NCI-H146 (cell line): ENCODE measurements at regions not wholly inside any gene's neighbourhood (a gene's known extent, or its start where the extent isn't known, plus 50 kb on each side); places are given as distances from the start of the nearest gene placed in this dataset.

Experiments
- DNase-seq: peaks from one replicate; lab custom pipeline; 2025; lab: John Stamatoyannopoulos, UW

DNA sequence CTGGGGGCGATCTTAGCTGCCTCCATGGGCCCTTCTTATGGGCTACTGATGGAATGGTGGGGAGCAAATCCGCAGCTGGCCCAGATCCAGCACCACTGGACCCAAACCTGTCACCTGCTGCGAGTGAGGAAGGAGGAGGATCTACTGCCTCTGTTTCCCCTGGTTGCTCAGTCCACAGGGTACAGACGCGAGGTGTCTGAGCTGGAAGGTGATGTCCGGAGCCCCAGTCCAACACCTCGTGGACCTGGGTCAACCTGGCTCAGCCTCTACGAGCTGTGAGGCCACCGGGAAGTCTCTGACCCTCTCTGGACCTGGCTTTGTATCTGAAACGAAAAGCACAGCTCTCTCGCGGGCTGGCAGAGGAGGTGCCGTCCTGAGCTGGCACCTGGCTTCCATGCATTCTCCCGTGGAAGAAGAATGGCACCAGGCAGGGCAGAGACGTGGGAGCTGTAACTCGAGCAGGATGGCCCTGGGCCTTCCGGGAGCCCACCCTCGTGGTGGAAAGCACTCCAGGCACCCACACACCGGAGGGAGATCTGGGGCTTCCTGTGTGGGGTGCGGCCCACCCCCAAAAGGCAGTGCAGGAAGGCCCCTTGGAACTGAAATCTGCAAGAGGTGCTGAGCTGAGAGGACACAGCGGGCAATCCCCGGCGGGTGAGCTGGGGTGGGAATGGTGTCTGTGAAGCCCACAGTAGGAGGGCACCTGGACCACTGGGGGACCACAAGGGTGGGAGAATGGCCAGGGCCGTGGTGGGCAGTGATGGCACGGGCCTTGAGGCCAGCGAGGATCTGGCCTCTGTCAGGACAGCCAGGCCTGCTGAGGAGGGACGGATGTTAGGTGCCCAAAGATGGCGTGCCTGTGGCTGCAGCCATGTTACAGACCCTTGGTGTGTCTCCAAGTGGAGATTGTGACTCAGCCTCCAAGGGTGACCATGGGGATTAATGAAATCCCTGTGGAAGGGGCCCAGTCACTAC lies 133.4 kb downstream of the OLFM1 start:
- no peak for DNase-seq

DNA sequence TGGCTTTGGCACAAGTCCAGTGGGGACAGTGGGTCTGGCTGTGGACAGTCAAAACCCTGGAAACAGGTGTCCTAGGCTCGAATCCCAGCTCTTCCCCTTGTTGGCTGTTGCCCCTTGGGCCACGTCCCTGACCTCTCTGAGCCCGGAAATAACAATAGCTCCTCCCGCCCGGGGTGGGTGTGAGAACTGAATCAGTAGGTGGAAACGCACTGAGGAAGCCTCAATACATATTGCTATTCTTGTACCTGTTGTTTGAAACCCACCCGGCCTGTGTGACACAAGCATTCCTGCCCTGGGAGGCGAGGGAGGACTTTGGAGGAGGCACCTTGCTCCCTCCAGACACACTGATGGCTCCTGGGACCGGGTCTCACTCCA lies 134.1 kb downstream of the OLFM1 start:
- no peak for DNase-seq

DNA sequence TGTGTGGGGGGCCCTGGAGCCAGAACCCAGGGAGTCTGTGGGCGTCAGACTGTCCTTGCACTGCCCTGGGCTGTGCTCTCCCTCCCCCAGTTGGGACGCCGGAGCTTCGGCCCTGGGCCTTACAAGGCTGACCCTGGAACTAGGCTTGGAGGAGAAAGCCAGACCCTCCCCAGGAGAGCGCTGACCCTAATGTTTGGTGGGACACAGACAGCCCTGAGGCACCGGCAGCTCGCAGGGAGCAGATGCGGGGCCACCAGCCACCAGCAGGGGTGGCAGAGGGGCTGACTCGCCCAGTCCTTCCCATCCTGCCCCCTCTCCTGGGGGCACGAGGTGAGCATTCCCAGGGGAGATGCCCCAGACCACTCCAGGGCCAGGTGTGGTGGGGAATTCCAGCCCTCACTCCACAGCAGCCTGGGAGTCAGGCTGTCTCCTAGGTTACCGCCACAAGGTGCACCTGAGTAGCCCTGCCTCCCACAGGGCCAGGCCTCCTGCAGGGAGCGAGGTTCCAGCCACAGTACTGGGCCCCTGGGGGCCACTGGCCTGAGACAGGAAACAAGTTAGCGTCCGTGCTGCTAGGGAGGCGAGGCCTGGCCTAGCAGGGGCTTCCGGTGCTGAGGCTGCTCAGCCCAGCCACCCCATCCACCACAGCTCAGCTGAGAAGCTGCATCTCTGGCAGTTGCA lies 134.6 kb downstream of the OLFM1 start:
- no peak for DNase-seq

DNA sequence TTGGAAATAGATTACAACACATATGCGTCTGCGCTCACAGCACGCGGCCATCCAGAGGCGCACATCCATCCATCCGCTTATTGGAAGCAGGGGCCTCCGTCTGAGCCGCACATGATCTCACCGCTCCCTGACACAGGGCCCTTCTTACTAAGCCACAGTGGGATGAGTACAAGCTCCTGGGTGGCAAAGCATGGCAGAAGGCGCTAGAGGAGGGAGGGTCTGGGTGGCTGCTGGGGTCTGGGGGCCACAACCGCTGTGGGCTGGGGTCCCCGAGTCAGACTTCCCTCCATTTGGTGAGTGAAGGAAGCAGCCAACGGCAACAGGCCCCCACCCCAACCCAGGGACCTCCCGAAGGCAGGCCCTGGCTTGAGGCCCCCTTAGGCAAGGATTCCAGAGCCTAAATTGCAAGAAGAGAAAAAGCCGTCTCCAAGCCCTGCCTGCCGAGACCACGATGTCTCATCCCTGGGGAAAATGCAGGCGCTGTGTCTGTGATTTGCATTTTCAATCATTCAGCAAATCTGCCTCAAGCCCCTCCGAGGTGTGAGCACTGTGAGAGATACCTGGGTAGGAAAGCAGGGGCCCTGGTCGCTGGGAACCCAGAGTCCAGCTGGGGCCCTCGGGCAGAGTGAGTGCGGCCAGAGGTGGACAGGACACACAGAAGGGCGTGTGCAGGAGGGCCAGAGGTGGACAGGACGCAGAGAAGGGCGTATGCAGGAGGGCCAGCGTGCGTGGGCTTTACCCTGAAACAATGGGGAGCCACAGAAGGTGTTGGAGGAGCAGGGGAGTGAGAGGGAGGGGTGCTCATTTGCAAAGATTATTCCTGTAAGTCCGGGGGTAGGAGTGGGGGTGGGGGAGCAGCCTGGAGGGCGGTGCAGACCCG lies 135.7 kb downstream of the OLFM1 start:
- DNase-seq, result no peak

DNA sequence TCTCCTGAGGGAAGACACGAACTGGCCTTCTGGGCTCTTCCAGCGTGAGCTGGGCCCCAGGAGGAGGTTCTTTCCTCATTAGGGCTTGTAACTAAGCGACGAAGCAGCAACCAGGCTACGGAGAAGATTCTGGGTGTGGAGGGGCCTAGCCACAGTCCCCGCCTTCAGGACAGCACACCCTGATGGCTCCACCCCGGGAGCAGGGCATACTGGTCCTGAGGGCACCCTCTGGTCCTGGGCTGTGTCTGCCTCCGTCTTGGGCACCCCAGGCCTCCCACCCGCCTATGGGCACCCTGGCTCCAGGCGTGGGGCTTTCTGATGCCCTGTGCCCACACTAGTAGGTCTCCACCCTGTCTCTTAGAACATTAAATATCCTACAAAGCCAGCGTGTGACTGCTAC lies 136.4 kb downstream of the OLFM1 start:
- DNase-seq, result no peak

DNA sequence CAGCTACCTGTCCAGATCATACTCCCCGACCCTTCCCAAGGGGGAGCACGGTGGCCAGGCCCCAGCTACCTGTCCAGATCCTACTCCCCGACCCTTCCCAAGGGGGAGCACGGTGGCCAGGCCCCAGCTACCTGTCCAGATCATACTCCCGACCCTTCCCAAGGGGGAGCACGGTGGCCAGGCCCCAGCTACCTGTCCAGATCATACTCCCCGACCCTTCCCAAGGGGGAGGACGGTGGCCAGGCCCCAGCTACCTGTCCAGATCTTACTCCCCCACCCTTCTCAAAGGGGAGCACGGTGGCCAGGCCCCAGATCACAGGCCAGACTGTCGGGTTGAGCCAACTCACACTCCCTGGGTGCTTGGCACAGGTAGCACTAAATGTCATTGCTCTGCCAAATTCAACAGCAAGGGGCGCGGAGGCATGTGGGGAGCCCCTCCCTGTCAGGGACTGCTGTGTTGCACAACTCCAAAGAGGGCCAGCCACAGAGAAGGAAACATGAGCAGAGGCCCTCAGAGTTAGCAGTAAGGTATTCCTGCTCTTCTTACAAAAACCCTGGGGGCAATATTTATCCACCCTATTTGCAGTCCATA lies 136.9 kb downstream of the OLFM1 start:
- no peak for DNase-seq

DNA sequence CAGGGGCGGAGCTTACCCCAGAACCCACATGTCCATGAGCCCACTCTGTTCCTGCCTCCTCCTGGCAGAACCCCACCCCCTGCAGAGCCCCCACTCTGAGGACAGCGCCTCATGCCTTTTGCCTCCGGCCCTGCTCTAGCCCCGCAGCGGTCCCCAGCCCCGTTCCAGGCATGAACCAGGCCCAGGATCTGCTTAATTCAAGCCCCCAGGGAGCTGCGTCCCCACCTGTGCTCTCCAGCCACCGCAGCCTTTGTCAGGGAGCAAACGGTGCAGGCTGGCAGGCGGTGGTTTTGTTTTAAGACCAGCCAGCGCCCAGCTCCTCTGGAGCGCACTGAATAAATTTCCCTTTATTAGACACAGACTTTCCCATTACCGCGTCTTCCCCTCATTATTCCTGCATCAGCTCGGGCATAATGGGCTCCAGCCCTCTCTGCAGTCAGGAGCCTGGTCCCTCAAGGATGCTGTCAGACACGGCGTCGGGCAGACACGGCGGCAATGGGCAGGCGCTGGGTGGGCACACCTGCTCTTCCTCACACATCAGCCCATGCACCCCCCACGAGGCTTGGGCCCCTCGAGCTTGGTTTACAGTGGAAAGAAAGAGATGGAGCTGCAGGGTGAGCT lies 137.6 kb downstream of the OLFM1 start:
- no peak for DNase-seq

DNA sequence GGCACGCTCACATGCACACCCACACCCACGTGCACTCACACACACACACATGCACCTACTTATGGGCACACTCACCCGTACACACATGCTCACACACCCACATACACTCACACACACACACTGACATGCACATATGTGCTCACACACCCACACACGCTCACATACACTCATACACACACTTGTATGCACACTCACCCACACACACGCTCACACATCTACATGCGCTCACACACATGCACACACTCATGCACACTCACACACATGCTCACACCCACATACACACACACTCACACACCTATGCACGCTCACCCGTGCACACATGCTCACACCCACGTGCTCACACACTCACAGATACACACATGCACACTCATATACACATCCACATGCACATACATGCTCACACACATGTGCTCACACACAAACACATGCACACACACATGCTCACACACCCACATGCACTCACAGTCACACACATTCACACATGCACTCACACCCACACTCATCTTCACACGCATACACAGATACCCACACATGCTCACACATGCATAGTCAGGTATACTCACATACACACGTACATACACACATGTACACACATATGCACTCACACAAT lies 138.3 kb downstream of the OLFM1 start:
- no peak for DNase-seq

DNA sequence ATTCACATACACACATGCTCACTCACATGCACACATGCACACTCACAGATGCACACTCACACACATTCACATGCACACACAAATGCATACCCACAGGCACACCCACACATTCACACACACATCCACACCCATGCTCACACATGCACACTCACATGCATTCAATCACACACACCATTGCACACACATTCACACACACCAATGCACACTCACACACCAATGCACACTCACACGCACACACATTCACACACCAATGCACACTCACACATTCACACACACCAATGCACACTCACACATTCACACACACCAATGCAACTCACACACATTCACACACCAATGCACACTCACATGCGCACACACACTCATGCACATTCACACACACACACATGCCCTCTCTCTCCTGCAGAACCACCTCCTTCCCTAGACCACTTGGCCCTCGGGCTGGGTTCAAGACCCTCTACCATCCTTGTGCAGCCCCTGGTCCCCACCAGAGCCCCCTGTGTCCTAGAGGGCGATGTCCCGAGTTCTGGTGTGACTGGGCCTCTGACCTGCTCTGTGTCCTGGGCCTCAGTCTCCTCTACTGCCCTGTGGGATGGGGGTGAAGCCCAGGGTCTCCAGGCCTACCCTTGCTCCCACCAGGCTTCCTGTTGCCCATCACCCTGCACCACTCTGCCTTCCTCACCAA lies 139.0 kb downstream of the OLFM1 start:
- DNase-seq, result no peak

DNA sequence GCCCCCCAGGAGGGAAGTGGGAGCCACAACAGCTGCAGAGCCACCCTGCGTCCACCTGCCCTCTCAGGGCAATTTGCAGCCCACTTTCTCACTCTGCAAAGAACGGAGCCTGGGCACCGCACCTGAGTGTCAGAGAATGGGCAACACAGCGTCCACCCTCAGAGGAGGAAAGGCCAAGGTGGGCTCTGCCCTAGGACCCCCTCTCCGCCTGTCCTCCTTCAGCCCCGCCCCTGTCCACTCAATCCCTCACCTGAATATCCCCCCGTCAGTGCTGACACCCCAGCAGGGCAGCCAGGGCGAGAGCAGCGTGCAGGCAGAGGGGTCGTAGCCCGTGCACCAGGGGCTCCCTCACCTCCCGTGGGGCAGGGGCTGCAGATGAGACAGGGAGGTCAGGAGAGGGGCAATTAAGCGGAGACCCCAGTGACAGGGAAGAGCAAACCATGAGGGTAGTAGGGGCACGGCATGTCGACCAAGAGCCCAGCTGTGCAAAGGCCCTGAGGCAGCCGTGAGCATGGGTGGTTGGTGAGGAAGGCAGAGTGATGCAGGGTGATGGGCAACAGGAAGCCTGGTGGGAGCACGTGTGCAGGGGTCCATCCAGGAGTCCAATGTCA lies 140.3 kb downstream of the OLFM1 start:
- no peak for DNase-seq

DNA sequence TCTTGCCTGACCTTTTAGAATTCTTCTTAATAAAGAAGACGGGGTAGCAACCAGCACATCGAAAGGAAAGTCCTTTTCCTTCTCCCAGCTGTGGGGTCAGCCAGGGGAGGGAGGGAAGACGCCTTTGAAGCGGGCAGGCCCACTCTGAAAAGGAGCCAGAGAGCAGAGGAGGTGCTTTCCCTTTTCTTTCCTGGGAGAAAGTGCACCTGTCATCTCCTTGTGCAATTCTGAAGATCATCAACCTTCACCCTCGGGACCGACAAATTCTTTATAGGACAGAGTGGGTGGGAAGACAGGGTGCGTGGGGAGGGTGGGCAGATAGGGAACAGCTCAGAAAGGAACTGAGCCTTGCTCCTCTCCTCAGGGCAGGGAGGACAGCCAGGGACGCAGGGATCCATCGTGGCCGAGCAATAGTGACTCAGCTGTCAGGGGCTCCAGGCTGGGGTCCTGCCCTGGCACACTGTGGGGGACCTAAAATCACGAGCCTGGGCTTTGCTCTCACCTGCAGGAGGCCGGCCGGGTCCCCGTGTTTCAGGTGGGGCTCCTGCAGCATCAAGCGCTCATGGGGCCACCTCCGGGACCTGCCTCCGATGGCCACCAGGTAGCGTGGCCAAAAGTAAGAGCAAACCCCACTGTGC lies 141.0 kb downstream of the OLFM1 start:
- no peak for DNase-seq

DNA sequence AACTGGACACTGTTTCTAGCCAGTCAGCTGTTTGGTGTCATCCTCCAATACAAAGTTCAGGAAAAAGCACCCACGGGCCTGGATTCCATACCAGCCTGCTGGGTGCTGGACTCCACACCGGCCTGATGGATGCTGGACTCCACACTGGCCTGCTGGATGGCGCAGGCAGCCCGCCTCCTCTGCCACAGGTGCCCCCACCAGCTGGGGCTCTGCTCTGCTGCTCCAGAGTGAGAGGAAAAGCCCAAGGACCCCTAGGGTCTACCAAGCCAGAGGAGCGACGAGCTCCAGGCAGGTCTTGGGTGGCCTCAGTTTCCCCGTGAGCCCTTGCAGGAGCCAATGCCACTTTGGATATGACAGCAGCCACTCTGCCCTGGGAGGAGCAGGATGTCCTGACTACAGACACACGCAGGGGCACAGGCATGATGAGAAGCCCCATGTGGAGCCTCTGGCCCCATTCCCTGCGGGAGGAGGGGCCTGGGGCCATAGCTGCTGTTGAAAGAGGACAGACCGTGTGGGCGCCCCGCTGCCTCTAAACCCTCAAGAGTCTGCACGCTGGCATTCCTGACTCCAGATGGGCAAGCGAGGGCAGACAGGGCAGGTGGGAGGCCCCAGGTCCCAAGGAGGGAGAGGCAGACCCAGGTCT lies 141.6 kb downstream of the OLFM1 start:
- DNase-seq, result no peak

DNA sequence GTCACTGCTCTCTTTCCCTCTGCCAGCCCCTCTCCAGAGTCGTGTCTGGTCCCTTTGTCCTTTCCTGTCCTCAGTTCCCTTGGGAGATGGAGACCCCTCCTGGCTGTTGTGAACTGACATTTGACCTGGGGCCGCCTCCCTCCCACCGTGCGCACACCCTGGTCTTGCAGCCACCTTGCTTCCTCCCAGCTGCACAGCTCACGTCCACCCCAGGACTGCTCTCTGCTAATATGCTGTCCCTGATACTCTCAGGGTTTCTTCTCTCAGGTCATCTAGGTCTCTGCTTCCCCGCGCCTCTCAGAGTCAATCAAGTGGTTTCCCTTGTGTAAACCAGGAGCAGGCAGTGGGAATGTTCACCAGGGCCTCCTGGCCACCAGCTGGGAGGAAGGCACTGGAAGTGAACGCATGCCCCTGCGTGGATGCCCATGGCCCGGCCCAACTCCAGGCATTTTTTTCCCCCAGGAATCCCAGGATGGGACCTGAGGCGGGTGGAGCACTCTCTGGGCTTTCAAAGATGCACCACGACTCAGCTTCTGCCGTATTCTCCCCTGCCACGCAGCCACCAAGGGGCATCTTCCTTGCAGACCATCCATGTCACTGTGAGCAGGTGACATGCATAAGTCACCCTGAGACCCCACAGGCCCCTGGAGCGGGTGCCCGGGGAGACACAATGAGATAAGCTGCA lies 142.4 kb downstream of the OLFM1 start:
- no peak for DNase-seq

DNA sequence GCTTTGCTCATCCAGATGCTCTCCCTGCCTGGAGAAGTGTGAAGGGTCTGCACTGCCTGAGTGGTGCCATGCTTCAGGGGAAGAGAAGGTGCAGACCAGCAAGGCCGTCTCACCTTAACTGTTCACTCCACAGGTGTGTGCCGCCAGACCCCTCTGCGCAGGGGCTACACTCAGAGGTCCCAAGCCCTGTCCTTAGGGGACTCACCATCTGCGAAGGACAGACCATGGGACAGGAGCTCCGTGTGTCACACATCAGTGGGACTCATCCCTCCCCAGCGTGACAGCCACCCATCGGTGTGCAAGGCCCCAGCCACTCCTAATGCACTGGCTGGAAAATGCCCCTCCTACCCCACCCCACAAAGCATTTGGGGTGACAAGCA lies 142.9 kb downstream of the OLFM1 start:
- DNase-seq, result no peak

DNA sequence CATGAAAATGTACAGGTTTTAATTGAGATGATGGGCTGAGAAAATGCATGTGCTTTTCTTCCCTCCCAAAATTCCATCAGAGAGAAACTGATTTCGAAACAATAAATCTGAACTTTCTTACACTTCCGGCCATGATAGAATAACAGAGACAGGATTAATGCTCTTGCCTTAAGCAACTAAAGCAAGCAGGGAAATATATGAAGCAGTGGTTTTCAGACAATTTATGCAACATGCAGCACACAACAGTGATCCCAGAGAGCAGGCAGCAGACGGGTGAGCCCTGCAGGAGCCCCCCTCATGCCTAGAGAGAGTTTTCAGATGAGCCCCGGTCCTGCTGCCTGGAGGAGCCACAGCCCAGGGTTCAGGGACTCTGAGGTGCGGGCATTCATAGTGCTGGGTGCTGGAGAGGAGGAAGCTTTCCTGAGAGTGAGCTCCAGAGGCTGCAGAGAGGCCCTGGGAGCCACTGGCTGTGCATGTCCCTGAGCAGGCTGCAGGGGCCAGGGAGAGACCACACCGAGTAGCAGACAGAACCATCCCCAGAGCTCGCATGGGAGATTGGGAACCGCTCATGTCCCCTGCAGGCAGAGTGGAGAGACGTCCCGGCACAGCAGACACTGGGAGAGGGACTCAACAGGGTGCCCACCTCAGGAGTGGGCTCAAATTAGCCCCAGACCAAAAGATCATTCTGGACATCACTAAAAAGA lies 143.5 kb downstream of the OLFM1 start:
- DNase-seq, result no peak

DNA sequence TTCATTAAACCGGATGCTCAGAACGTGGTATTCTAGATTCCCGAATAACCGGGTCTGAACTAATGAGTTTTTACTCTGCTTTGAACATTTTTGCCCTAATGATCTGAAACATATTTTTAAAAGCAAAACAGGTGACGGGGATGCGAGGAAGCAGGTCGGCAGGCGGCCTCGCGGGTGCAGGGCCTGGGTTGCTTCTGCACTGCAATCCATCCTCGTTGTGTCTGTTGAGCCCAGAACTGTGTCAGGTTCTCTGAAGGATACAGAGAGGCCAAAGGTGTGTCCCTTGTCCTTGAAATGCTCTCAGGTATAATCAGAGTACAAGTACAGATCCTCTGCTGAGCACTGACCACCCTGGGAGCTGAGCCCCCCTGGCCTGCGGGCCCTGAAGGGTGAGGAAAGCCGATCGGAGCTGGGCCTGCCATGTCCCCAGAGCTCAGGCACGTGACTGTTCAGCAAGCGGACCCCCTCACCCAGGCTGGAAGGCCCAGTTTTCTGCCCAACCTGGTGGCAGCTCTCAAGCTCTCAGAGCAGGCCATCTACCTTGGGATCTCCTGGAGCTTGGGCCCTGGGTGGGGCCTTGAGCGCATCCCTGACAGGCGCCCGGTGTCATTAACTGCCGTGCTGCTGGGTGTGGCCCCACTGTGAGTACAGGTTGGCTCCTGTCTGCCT lies 151.8 kb downstream of the OLFM1 start:
- no peak for DNase-seq

DNA sequence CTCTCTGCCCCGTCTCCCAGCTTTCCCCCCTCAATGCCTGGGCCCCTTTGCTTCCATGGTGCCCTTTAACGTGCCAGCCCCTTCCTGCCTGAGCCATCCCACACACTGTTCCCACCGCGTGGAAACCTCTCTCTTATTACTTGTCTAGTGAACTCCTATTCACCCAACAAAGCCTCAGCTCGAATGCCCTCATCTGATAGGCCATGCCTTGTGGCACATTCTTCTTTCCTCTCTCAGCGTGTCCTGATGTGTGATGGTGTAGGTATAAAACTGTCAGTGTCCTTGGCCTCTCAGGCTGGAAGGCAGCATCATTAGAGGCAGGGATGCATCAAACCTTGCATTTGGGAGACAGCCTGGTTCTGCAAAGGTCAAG lies 152.3 kb downstream of the OLFM1 start:
- DNase-seq, result no peak
